Muscle of arm (tissue), 1 donor: ENCODE measurements at regions not wholly inside any gene's neighbourhood (a gene's known extent, or its start where the extent isn't known, plus 50 kb on each side); places are given as distances from the start of the nearest gene placed in this dataset.
"Not testable (repeated sequence)": the region's sequence is repeated elsewhere in the genome, so short reads cannot be mapped to it uniquely, and the experiment has no call there.

Experiments used
- DNase-seq: peaks from one replicate; pipeline ENCODE4 v3.0.0-alpha.2; 2013

DNA sequence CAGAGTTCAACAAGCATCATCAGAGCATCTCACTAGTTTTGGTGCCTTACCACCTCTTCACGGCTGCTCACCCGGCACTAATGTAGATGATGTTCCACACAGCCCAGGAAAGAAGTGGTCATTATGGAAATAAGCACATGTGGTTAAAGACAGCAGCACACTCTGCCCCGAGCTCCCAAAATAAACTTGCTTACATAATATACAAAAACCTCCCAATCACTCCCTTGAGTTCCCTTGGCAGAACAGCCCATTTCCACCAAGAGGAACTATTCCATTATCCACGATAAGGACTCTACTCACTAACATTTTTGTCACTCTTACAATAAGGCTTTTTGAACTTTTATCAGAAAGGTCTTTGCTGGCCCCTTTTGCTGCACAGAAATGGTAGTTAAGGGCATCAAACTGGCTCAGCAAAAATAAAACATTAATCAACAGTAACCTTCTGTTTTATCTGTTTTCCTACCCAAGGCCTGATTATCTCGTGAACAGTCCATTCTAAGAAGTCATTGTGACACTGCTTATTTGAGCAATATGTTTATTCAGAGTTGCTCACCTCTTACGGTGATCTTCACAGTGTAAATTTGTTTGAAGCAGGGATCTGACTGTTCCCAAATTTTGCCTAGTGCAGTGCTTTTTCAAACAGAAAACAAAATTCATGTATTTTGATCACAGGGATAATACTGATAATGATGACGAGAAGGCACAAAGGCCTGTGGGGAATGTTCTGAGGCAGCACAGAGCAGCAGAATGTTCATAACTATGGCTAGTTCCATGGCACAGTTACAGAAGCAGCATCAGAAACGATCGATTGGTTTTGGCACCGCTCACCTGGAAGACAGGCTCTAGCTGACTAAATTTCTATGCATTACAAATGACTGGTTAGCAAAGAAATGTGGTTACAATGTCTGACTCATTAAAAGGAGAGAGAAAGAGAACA is 399.8 kb upstream of the PIK3R1 start:
- DNase-seq = no peak

DNA sequence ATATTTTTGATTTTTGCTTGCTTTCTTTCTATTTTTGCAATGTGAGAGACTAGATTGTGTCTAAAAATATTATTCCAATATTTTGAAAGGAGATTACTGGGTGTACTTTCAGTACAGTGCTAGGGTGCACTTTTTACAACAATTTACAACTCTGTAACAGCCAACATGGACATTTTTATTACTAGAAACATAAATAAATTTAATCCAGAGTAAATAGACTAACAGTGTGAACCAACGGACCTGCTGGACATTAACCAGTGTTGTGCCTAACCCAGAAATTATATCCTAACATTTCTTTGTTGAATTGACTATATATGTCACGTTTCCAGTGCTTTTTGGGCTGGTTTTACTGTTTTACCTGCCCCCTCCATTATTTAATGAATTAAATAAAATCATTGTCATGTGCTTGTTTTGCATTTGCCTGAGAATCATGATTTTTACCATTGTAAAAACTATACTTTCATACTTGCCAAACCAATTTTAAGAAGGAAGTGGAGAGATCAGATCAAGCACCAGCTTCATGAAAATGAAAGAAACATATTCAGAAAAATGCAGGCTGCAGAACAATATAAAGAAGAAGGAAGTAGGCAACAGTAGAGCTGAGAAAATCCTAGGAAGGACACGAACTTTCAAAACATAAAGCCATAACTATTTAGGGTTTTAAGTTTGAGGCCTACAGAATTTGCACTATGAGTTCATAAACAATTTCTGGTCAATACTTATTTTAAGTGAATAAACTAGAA is 400.8 kb upstream of the PIK3R1 start:
- no peak for DNase-seq

DNA sequence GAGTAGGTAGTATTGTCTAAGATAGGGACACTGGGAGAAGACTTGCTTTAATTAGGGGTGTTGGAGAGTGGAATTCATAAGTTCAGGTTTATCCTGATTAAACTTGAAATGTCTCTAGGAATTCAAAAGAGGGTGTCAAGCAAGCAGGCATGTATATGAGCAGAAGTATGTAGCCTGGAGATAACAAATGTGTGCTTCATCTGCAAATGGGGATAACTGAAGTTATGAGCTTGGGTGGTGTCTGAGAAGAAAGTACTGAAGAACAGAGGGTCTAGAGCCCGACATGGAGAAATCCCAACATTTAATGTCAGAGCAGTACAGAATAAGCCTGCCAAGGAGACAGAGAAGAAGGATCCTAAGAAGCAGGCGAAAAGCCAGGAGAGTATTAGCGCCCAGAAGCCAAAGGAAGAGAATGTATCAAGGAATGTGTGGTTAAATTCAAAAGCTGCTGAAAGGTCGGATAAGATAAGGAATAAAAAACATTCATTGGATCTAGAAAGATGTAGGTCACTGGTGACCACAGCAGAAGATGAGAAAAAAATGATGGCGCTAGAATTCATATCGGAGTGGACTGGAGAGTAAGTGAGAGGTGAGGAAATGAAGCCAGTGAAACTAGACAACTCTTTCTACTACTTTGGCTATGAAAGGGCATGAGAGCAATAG is 401.5 kb upstream of the PIK3R1 start:
- no peak for DNase-seq

DNA sequence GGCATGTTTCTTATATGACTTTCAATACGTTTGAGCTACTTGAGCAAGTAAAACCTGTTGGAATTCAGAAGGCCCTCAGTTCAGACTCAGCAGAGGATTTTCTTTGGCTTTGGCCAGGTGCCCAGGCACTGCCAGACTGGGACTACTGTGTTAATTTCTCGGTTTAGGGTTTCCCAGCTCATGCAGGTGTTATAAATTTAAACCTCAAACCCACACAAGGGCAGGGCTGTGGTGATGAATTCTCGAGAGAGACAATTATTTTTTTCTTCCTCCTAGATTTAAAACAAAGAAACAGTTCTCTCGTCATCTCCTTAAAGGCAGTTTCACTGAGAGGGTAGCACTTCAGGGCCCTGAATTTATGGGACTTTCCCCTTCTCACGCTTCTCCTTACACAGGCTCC is 406.0 kb upstream of the PIK3R1 start:
- no peak for DNase-seq

DNA sequence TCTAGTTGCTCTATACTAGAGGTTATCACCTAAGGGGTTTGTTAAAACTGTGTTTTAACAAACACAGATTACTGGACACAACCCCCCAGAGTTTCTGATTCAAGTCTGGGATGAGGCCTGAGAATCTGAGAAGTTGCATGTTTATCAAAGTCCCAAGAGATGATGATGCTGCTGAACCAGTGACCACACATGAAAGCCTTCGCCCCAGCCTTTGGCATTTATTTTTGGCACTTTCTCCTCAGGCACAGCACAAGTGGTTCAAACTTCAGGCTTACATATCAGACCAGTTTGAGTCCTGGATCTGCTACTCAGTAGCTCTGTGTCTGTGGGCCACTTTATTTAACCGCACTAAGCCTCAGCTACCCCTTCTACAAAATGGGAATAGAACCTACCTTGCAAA is 407.2 kb upstream of the PIK3R1 start:
- DNase-seq = no peak

DNA sequence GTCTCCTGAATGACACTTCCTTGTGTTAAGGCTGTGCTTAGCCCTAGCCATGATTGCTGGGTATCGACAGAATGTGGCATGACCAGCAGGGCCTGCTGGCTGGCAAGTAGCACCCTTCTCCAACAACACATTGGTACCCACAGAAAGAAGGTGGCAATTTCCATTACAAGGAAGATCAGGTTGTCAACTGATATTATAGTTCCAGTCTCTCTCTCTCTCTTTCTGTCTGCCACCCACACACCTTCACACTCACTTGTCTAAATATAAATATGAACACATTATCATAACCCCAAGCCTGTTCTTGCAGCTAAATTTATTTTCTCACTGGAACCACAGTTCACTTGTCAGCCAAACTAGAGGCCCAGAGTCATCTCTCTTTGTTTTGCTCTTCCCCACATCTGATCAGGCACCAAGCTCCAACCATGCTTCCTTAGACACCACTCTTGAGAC is 408.1 kb upstream of the PIK3R1 start:
- DNase-seq = no peak

DNA sequence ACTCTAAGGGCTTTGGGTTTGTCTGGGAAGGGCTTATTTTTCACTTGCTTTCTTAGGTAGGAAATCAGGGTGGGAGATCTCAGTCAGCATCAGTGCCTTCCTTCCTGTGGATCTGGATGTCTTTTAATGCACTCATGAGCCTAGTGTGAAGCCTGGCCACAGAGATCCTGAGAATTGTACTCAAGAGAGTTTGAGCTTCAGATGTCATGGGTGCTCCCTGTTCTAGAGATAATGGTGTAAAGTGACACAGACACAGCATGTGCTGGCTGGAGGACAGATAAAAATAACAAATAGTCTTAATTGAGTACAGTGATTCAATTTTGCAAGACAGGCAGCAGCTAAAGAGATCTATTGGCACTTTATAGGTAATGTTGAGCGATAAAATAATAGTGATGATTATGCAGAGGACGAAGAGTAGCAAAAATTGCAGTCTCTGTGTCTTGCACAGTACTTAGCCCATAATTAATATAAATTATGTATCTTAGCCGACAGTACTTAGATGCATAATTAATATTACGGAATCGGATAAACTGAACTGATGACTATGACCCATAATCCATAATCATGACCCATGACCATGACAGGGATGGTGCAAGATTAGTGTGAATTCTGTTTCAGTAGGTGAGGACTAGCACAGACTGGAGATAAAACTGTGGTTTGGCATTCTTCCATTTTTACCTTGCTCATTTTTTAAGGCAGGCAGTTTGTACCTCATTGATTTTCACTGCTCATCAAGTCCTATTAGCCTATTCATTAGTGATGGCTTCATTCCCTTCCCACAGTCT is 408.7 kb upstream of the PIK3R1 start:
- no peak for DNase-seq

DNA sequence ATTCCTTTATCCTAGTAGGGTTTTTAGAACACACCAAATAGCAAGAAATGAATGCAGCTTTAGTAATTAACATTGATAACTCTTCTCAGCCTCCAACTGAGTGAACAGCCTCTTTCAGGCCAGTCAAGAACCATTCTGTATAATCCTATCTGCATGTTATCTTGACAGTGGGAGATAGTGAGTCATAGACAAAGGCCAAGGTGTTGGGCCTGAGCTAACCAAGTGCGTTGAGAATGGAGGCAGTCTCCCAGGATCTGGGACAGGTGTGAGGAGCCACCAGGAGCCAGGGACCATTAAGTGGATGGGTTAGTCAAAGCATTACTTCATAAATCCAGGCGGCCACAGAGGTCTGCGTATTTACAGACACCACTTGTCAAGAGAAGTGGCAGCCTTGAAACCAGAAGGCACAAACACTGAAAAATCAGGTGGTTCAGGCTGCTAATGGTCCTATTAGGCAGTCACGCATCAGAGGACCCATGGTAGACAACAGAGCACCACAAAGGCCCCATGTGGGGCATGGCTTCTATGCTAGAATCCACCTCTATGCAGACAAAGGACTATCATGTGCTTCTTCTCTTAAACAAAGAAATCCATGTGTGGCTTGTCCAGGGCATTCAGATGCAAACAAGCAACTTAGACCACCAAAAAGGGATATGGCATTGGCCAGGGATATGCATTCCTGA is 409.7 kb upstream of the PIK3R1 start:
- DNase-seq = no peak

DNA sequence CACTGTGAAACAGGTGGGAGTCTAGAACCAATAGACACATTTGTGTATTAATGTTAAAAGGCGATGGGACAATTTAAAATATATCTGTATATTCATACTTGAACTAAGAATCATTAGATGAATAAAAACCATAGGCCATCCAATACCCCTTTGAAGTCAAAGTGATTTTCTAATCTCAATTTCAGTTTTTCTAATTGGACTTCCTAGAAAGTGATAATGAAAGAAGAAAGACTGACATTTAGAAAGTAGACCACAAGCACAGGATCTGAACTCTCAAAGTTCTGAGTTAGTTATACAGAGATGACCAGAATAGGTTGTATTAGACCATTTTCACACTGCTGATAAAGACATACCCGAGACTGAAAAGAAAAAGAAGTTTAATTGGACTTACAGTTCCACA is 412.8 kb upstream of the PIK3R1 start:
- DNase-seq = no peak

DNA sequence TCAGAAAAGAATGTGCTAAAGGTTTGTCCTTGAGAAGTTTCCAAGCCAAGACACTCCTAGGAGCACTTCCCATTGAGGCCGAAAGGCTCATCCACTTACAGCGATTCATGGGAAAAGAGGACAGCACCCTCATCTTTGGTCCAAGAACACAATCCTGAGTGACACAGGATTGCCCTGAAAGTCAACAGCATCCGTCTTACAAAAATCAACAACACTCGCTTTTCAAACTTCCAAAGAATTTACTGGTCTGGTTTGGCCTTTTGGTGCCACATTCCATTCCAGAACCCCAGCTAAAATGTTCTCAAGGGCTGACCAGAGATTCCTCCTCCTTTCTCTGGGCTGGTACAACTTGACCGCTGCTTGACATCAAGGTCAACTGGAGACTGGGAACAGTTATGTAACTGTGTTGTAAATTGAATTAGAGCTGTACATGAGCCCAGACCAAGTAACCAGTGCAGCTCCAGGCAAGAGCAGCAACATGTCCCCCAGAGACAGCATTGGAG is 415.8 kb upstream of the PIK3R1 start:
- no peak for DNase-seq

DNA sequence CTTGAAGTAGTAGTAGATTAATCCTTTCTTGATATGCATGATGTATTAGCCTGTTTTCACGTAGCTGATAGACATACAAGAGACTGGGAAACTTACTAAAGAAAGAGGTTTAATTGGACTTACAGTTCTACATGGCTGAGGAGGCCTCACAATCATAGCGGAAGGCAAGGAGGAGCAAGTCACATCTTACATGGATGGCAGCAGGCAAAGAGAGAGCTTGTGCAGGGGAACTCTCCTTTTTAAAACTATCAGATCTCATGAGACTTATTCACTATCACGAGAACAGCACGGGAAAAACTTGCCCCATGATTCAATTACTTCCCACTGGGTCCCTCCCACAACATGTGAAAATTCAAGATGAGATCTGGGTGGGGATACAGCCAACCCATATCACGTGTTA is 417.1 kb upstream of the PIK3R1 start:
- DNase-seq = not testable (repeated sequence)

DNA sequence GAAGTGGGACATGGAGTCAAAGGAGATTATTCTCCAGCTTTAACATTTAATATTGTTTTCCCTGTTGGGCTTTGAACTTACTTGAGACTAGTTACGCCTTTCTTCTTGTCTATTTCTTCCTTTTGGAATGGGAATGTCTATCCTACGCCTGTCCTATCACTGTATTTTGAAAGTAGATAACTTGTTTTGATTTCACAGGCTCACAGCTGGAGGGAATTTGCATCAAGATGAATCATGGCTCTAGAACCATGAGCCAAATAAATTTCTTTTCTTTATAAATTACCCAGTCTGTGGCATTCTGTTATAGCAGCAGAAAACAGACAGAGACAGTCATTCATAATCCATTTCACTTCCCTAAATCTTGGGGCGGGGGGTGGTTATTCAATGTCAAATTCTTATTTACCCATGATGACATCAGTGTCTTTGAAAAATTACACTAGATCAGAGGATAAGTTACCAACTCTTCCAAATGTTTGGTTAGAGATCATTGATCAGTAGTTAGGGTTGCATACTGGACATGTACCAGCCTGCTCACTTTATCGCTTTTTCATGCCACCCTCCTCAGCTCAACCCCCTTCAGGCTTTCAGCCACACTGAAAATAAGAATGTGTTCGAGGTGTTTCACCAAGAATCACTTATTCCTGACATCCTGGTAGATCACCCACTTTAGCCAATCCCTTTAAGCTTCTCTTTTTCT is 419.6 kb upstream of the PIK3R1 start:
- DNase-seq = no peak

DNA sequence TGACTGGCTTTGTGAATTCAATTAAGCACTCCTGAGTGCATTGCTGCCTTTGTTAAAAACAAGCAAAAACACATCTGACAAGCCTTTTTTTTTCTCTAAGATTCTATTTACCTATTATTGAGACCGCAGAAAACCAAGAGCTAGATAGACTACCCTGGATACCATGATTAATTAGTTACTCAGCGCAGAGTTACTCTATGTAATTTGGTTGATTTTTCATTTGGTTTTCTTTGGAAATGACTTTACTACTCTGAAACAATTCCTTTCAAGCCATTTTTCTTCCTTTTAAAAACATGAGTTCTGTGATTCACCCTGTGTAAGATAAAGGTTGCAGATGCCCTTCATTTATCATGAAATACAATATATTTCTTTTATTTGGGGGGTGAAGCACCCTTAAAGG is 421.6 kb upstream of the PIK3R1 start:
- no peak for DNase-seq

DNA sequence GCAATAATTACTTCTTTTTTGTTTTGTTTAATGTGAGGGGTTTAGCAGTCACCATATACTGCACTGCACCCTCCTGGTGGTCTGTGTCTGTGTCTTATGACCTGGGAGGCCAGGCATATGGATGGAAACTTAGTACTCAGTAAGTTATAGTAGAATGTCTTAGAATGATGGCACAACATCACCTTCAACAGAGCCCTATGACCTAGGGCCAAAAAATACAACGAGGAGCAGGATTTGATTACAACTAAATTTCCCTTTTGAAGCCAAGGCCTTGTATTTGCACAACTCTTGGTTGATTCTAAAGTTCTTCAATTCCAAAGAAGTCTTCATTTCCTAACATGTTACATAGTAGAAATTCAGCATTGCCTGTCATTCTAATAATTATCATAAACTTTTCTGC is 422.1 kb upstream of the PIK3R1 start:
- no peak for DNase-seq

DNA sequence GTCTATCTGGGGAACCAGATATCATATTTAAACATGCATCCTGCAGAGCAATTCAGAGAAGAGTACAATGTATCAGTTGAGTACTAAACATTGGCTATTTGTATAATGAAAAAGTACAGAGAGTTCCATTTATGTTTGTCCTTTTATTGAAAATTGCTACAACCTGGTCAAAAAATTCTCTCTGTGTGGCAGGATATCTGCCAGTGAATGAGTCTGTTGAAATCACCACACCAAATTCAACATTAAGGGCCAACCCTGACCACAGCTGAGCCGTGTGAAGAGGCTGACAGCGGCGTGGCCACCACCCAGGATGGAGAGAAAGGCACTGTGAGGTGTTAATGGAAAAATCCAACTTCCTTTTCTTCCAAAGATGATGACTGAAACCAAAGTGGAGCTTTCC is 422.7 kb upstream of the PIK3R1 start:
- DNase-seq = no peak

DNA sequence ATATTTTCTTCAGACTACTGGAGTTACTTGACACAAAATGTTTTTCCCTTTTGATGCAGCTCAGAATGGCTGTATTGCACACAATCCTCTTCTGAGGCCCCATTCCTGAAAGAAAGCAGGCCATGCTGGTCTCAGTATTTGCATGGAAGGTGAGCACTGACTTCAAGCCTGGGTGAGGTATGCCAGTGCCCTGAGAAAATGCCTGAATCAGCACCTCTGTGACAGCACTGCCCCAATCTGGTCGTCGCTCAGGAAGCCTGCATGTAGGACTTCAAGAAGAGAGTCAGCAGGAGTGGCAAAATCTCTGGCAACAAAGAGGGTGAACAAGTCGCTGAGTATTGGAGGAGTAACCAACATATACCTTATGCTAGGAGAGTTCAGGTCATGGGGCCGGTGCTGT is 425.2 kb upstream of the PIK3R1 start:
- DNase-seq = no peak

DNA sequence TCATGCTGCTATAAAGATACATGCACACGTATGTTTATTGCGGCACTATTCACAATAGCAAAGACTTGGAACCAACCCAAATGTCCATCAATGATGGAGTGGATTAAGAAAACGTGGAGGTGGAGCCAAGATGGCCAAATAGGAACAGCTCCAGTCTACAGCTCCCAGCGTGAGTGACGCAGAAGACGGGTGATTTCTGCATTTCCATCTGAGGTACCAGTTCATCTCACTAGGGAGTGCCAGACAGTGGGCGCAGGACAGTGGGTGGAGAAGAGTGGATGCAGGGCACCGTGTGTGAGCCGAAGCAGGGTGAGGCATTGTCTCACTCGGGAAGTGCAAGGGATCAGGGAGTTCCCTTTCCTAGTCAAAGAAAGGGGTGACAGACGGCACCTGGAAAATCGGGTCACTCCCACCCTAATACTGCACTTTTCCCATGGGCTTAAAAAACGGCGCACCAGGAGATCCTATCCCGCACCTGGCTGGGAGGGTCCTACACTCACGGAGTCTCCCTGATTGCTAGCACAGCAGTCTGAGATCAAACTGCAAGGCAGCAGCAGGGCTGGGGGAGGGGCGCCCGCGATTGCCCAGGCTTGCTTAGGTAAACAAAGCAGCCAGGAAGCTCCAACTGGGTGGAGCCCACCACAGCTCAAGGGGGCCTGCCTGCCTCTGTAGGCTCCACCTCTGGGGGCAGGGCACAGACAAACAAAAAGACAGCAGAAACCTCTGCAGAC is 435.5 kb upstream of the PIK3R1 start:
- DNase-seq = not testable (repeated sequence)

DNA sequence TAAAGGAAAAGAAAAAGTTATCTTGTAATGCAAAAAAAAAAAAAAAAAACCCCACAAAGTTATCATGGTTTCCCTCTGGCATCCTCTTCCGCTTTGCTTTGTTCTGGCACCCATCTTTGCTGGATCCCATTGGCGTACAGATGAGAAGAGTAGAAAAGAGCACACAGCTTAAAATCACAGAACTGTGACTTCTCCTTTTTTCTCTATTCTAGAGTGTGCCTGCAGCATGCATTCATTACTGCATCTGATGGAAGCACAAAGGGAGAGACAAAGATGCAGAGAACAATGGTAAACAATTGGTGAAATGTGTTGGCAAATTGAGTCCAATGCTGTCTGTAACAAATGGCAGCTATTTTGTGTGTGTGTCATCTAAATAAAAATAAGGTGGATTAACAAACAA is 440.8 kb upstream of the PIK3R1 start:
- no peak for DNase-seq

DNA sequence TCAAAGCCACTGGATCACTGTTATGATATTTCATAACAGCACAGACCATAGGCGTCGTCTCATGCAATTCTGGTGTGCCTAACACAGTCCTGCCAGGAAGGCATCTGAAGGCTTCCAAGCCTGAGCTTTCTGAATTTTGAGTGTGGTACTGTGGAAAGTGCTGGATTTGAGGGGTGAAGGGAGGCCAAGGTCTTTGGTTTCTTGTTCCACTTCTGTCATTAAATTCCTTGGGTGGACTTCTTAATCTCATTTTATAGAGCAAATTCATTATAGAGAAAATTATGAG is 441.3 kb upstream of the PIK3R1 start:
- DNase-seq = no peak
